Breast epithelium (tissue), 4 donors: ENCODE measurements at regions not wholly inside any gene's neighbourhood (a gene's known extent, or its start where the extent isn't known, plus 50 kb on each side); places are given as distances from the start of the nearest gene placed in this dataset.

ENCODE experiments used
- DNase-seq, 2 donors: peaks; one replicate each; pipeline ENCODE4 v3.0.0-alpha.2; 2019; ENCODE audit warnings: low spot score in 2 of 2
- H3K27ac ChIP-seq, 2 donors: fragments of 200-600 bp; sonication (generic) in 1 of 2; one replicate each; pipeline ENCODE4 v1.5.1; 2016 to 2019; ENCODE audit warnings: mild to moderate bottlenecking in 1 of 2
- H3K27me3 ChIP-seq, 2 donors: fragments of 200-600 bp; sonication (generic) in 1 of 2; one replicate each; pipeline versions ENCODE4 v1.5.1 to v1.6.0; 2017 to 2019; ENCODE audit warnings: control low read depth in 1 of 2, mild to moderate bottlenecking in 1 of 2
- H3K36me3 ChIP-seq: fragments of 200-600 bp; one replicate; pipeline ENCODE4 v1.5.1; 2019
- H3K4me1 ChIP-seq, 2 donors: fragments of 200-600 bp; sonication (generic); one replicate each; pipeline ENCODE4 v1.5.1; 2016 to 2019; ENCODE audit warnings: control low read depth in 1 of 2
- H3K4me3 ChIP-seq, 3 donors: fragments of 200-600 bp; sonication (generic); 1 replicate in 2 of 3; 2 replicates in 1 of 3; pipeline ENCODE4 v1.5.1; 2016 to 2019; ENCODE audit warnings: mild to moderate bottlenecking in 3 of 3, moderate library complexity in 2 of 3
- H3K9me3 ChIP-seq, 2 donors: fragments of 200-600 bp; sonication (generic) in 1 of 2; one replicate each; pipeline ENCODE4 v1.5.1; 2016 to 2019; ENCODE audit warnings: control low read depth in 1 of 2
- POLR2A ChIP-seq: fragments of 450-650 bp; IDR thresholded peaks from one replicate; pipeline ENCODE4 v1.6.1; 2016; ENCODE audit warnings: antibody characterized with exemption, mild to moderate bottlenecking, moderate library complexity
- POLR2AphosphoS5 ChIP-seq, 3 donors: sonication (generic); formaldehyde crosslinking; IDR thresholded peaks; one replicate each; pipeline ENCODE4 v1.6.1; 2017; ENCODE audit warnings: antibody characterized with exemption in 3 of 3
- intact Hi-C: fragments of 100-400 bp; cut with DNase I; formaldehyde crosslinking; loops from one replicate; pipeline ENCODE4 v1.15.1; 2023; ENCODE audit warnings: low total_unique reads
- TF ChIP-seq, protein P1 (sequence below), 3 donors: fragments of 450-650 bp; IDR thresholded peaks; one replicate each; pipeline ENCODE4 v1.5.1; 2016 to 2017; ENCODE audit warnings: antibody characterized with exemption in 3 of 3, mild to moderate bottlenecking in 3 of 3, moderate library complexity in 3 of 3

DNA sequence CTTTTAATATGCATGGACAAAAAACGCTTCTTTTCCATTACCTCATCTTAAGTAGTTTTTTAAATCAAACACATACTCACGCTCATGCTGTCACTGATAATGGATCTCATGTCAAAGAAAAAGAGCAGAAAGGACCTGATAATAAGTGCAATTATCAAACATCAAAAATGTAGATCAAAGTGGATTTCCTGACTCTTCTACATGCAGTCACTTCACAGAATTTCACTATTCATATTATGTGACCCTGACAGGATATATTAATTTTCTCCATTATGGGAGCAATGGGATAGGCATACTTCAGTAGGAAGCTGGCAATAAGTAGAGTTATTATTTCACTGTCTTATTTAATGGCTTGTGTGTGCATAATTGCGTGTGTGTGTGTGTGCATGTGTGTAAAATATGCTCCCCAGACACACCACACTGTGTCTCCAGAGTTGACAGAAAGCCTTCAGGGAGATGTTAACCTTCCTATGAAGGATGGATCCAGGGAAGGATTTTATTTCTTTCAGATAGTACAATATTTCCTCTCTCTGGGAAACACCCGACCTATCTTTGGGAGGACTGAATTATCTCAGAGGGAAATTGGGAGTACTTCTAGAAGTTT is 445.2 kb downstream of the SH2D1A start:
- TF ChIP-seq POLR2A (no peak), POLR2AphosphoS5 (IDR thresholded peaks at IDR 0.05) (no peak)
- TF ChIP-seq, protein P1, sequence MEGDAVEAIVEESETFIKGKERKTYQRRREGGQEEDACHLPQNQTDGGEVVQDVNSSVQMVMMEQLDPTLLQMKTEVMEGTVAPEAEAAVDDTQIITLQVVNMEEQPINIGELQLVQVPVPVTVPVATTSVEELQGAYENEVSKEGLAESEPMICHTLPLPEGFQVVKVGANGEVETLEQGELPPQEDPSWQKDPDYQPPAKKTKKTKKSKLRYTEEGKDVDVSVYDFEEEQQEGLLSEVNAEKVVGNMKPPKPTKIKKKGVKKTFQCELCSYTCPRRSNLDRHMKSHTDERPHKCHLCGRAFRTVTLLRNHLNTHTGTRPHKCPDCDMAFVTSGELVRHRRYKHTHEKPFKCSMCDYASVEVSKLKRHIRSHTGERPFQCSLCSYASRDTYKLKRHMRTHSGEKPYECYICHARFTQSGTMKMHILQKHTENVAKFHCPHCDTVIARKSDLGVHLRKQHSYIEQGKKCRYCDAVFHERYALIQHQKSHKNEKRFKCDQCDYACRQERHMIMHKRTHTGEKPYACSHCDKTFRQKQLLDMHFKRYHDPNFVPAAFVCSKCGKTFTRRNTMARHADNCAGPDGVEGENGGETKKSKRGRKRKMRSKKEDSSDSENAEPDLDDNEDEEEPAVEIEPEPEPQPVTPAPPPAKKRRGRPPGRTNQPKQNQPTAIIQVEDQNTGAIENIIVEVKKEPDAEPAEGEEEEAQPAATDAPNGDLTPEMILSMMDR (IDR thresholded peaks at IDR 0.05): no peak
- H3K27me3 ChIP-seq: peaks cover 0 to 7% of the 10 kb centered on the region in 2 donors
- no peak for DNase-seq
- H3K4me3 ChIP-seq: no peak overlapping the region
- no peaks in the 10 kb centered on the region for H3K9me3 ChIP-seq
- H3K4me1 ChIP-seq: no peaks in the 10 kb centered on the region
- H3K36me3 ChIP-seq: no peaks in the 10 kb centered on the region
- no peak overlapping the region for H3K27ac ChIP-seq
- intact Hi-C loops: loop anchor here (1.0 kb wide), 1 partner anchor 23 kb away; no protein-coding TSS in a partner anchor

GRCh38 chrX:124796989-124797388 is 450.6 kb downstream of the SH2D1A start:
- H3K27me3 ChIP-seq: peaks cover 0 to 4% of the 10 kb centered on the region in 2 donors
- no peak for DNase-seq
- H3K36me3 ChIP-seq: no peaks in the 10 kb centered on the region
- no peak for TF ChIP-seq POLR2AphosphoS5 (IDR thresholded peaks at IDR 0.05)
- TF ChIP-seq POLR2A: no peak
- TF ChIP-seq, protein P1 (IDR thresholded peaks at IDR 0.05): no peak
- no peak overlapping the region for H3K27ac ChIP-seq
- peaks cover 7 to 8% of the 10 kb centered on the region in 2 donors for H3K9me3 ChIP-seq
- intact Hi-C loops: no loop called here
- no peak overlapping the region for H3K4me3 ChIP-seq
- no peaks in the 10 kb centered on the region for H3K4me1 ChIP-seq

DNA sequence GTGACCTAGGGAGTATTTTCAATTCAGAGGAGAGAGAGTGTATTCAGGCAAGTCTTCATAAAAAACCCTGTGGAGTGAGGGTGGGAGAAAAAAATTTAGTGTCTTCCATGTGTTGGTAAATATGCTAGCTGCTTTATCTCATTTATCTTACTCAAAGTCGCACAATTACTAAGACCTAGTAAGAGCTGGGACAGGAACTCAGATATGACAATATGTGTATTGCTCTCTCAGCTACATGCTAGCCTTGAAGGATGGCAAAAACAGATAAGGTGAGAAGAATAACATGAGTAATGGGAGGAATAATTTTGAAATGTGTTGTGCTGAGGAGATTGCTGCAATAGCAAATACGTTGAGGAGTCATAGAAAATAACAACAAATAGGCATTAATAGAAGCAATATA is 458.6 kb downstream of the SH2D1A start:
- Histone ChIP-seq H3K27me3 (no peaks in the 10 kb centered on the region), H3K4me3 (no peak overlapping the region), H3K9me3 (no peaks in the 10 kb centered on the region), H3K4me1 (no peaks in the 10 kb centered on the region), H3K36me3 (no peaks in the 10 kb centered on the region), H3K27ac (no peak overlapping the region)
- DNase-seq: no peak
- TF ChIP-seq POLR2AphosphoS5 (IDR thresholded peaks at IDR 0.05): no peak
- TF ChIP-seq, protein P1 (IDR thresholded peaks at IDR 0.05): no peak
- no peak for TF ChIP-seq POLR2A
- intact Hi-C loops: no loop called here

- TF ChIP-seq, protein P1 (IDR thresholded peaks at IDR 0.05): no peak
- TF ChIP-seq POLR2A (no peak), POLR2AphosphoS5 (IDR thresholded peaks at IDR 0.05) (no peak)
- no peaks in the 10 kb centered on the region for H3K4me1 ChIP-seq
- no peak for DNase-seq
- H3K27me3 ChIP-seq: no peaks in the 10 kb centered on the region
- no peak overlapping the region for H3K4me3 ChIP-seq
- H3K36me3 ChIP-seq: no peaks in the 10 kb centered on the region
- intact Hi-C loops: no loop called here
- no peak overlapping the region for H3K27ac ChIP-seq
- H3K9me3 ChIP-seq: peaks cover 0 to under 1% of the 10 kb centered on the region in 2 donors
Observed at GRCh38 chrX:124805486-124805885, 459.1 kb downstream of the SH2D1A start.

DNA sequence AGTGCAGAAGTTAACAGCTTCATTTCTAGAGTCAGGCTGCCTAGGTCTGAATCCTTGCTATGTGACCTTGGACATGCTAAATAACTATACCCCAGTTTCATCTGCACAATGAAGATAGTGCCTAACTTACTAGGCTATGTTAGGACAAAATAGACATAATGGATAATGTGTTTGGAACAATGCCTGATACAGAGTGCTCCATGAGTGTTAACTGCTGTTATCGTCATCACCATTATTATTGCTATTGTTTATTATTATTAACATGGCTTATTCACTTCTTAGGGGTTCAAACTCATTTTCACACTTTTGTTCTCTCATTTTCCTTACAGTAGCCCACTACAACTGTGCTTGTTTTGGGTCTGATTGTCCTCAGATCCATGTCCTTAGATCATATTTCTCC is 467.7 kb downstream of the SH2D1A start:
- no peak for DNase-seq
- Histone ChIP-seq H3K27me3 (no peaks in the 10 kb centered on the region), H3K27ac (no peak overlapping the region), H3K36me3 (no peaks in the 10 kb centered on the region), H3K4me1 (no peaks in the 10 kb centered on the region), H3K4me3 (no peak overlapping the region), H3K9me3 (peaks cover 0 to 7% of the 10 kb centered on the region in 2 donors)
- TF ChIP-seq POLR2AphosphoS5 (IDR thresholded peaks at IDR 0.05): no peak
- TF ChIP-seq, protein P1 (IDR thresholded peaks at IDR 0.05): no peak
- TF ChIP-seq POLR2A: no peak
- intact Hi-C loops: loop anchor here (1.0 kb wide), 1 partner anchor 23 kb away; no protein-coding TSS in a partner anchor
